WI38 (cell line): ENCODE measurements at regions not wholly inside any gene's neighbourhood (a gene's known extent, or its start where the extent isn't known, plus 50 kb on each side); places are given as distances from the start of the nearest gene placed in this dataset.

Experiments used
- H3K4me3 ChIP-seq: 2 replicates; pipeline ENCODE4 v1.5.1; 2011; ENCODE audit warnings: low read depth, mild to moderate bottlenecking, control low read depth, low read length
- CTCF ChIP-seq: IDR thresholded peaks from 2 replicates; pipeline ENCODE4 v1.5.1; 2012; ENCODE audit warnings: low read depth, mild to moderate bottlenecking, control low read depth, low read length

DNA sequence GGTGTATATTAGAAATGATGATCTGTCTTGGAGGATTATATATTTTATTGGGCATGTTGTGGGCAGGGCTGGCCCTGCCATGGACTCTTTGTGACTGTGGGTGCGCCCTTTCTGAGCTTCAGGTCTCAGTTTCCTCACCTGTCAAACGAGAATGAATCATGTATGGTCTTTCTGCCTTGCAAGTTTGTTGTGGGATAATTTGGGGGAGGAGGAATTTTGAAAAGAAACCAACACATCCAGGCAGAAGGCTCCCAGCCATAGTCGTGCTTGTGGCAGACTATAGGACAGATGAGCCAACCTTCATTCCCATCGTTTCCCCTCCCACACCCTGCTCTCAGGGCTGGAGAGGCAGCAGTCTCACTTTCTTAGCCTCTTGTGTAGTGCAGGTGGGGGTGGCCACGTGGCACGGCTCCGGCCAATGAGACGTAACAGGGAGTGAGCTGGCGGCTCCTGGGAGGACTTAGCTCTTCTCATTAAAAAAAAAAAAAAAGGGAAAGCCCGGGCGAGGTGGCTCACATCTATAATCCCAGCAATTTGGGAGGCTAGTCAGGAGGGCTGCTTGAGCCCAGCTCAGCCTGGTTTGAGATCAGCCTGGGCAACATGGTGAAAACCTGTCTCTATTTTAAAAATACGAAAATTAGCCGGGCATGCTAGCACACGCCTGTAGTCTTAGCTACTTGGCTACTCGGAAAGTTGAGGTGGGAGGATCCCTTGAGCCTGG lies 63.1 kb downstream of the RHOB start:
- no peak overlapping the region for H3K4me3 ChIP-seq
- no peak for TF ChIP-seq CTCF

- no peak for TF ChIP-seq CTCF
- no peak overlapping the region for H3K4me3 ChIP-seq
Observed at GRCh38 chr2:20511130-20511529, 64.3 kb downstream of the RHOB start.

DNA sequence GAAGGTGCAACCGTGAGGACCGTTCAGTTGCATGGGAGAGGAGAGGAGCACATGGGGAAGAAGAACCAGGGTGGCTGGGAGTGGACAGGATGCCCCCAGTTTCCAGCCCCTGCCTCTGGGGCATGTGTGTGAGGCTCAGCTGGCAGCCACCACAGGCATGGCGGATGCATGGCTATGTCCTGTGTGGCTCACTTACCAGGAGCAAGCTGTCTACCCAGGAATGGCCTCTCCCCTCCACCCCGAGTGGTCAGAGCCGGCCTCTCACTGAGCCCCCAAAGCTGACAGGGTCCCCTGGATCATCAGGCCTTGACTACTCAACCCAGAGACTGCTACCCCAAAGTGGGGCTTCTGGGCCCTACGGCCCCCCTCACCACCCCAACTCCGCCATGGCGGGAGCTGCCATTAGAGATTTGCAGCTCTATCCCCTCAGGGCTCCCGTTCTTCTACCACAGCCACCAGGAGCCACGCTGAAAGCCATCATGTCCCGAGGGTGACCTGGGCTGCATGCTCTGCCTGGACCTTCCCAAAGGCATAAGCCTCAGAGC lies 65.3 kb downstream of the RHOB start:
- TF ChIP-seq CTCF, result no peak
- no peak overlapping the region for H3K4me3 ChIP-seq

GRCh38 chr2:20513946-20514345 lies 67.1 kb downstream of the RHOB start:
- no peak for TF ChIP-seq CTCF
- H3K4me3 ChIP-seq, result no peak overlapping the region

DNA sequence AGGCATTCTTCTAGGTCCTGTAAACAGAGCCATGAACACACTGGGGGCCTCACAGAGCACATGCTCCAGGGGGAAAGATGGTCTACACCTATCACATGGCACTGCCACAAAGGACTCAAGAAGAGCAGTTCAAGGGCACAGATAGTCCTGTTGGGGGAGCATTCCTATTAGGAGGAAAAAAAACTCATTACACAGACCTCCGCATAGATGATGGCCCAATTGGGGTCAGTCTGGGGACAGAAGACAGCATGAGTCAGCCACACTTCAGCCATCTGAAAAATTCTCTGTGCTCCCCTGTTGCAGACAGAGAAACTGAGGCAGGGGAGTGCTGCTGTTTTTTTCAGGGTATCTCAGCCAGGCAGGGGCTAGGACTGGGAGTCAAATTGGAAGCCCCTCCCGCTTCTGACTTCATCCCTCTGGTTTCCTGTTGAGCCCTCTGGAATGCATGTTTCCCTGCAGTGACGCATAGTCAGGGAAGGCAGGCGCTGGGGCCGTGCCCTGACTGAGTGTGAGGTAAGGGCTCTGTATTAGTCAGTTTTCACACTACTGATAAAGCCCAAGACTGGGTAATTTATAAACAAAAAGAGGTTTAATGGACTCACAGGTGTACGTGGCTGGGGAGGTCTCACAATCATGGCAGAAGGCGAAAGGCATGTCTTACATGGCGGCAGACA lies 67.9 kb downstream of the RHOB start:
- TF ChIP-seq CTCF, result no peak
- no peak overlapping the region for H3K4me3 ChIP-seq

- H3K4me3 ChIP-seq, result no peak overlapping the region
Observed at GRCh38 chr2:20515290-20516220, 68.7 kb downstream of the RHOB start.

More at GRCh38 chr2:20515290-20516220, 68.7 kb downstream of the RHOB start:
- TF ChIP-seq CTCF, result no peak
